ENCODE measurements at regions not wholly inside any gene's neighbourhood (a gene's known extent, or its start where the extent isn't known, plus 50 kb on each side); places are given as distances from the start of the nearest gene placed in this dataset.

GRCh38 chr17:71521724-71522123 lies 599.1 kb upstream of the SOX9 start:
- TF ChIP-seq CTCF (conservative IDR thresholded peaks at IDR 0.05) (no peak), ZFX (IDR thresholded peaks at IDR 0.05) (no peak)
